IPS-NIHi11 (cell line): ENCODE measurements at regions not wholly inside any gene's neighbourhood (a gene's known extent, or its start where the extent isn't known, plus 50 kb on each side); places are given as distances from the start of the nearest gene placed in this dataset.

Experiments used
- DNase-seq: peaks from one replicate; pipeline ENCODE4 v3.0.0; 2012; ENCODE audit warnings: mixed read lengths, low spot score

- no peak for DNase-seq
Measured at GRCh38 chr1:21346365-21347071, 56.3 kb upstream of the ECE1 start.

GRCh38 chr1:21344750-21345443 is 54.6 kb upstream of the ECE1 start:
- no peak for DNase-seq

GRCh38 chr1:21344098-21344749 is 54.0 kb upstream of the ECE1 start:
- DNase-seq: no peak

- no peak for DNase-seq
Measured at GRCh38 chr1:21342961-21343838, 52.9 kb upstream of the ECE1 start.

GRCh38 chr1:21341517-21342078 is 51.3 kb upstream of the ECE1 start:
- DNase-seq: no peak

GRCh38 chr1:21341022-21341421 is 50.8 kb upstream of the ECE1 start:
- no peak for DNase-seq

- DNase-seq: no peak
Measured at GRCh38 chr1:21340230-21340945, 50.1 kb upstream of the ECE1 start.
